ENCODE measurements at regions not wholly inside any gene's neighbourhood (a gene's known extent, or its start where the extent isn't known, plus 50 kb on each side); places are given as distances from the start of the nearest gene placed in this dataset.

DNA sequence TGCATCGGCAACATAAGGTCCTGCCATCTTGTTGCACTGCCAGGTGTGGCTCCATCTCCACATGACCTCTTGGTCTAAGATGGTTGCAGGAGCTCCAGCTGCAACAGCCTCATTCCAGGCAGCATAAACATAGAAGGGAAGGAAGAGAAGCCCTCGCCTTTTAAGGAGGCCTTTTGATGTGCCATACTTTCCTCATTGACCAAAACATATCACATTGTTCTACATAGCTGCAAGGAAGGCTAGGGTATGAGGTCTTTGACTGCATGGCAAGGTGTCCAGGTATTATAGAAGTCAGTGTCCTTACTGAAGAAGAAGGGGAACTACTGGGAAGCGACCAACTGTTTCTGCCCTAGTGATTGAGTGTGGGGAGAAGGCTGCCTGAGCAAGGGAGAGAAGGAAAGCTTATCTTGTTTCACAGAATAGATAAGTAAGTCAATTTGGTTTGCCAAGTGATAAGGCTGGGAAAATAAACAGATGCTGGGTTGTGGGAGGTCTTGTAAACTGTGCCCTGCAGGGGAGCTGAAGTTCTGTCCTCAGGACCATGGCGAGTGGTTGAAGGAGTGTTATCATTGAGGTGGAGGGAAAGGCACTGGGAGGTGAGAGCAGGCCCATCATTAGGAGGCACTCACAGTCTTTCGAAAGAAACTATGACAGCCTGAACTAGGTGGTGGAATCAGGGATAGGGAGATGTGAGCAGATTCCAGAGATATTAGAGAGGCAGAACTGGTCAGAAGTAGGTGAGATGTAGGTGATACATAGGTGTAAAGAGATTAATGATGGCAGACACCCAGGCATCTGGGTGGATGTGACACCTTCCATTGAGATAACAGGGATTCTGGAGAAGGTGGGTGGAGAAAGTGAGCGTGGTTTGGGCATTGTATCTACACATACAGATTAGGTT lies 93.8 kb upstream of the IGF1R start:
- no peak overlapping the region for H3K4me3 ChIP-seq (ENCODE audit: low read depth, low read length)
- no peak for DNase-seq (ENCODE audit: low read depth)
- TF ChIP-seq, protein P1, sequence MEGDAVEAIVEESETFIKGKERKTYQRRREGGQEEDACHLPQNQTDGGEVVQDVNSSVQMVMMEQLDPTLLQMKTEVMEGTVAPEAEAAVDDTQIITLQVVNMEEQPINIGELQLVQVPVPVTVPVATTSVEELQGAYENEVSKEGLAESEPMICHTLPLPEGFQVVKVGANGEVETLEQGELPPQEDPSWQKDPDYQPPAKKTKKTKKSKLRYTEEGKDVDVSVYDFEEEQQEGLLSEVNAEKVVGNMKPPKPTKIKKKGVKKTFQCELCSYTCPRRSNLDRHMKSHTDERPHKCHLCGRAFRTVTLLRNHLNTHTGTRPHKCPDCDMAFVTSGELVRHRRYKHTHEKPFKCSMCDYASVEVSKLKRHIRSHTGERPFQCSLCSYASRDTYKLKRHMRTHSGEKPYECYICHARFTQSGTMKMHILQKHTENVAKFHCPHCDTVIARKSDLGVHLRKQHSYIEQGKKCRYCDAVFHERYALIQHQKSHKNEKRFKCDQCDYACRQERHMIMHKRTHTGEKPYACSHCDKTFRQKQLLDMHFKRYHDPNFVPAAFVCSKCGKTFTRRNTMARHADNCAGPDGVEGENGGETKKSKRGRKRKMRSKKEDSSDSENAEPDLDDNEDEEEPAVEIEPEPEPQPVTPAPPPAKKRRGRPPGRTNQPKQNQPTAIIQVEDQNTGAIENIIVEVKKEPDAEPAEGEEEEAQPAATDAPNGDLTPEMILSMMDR (IDR thresholded peaks at IDR 0.05; ENCODE audit: insufficient read depth, low read length): no peak

DNA sequence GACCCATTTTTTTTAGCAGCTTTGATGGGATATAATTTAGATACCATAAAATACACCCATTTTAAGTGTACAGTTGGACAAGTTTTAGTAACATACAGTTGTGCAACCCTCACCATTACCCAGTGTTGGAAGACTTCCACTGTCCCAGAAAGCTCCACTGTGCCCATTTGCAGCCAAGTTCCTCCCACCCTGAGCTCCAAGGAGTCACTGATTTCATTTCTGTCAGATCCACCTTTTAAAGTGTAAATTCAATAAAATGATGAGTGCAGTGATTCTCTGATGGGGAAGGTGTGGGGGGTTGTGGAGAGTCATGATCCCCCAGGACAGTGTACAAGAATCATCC lies 93.2 kb upstream of the IGF1R start:
- peak; percentile 13 for DNase-seq (ENCODE audit: low read depth)
- TF ChIP-seq, protein P1 (IDR thresholded peaks at IDR 0.05; ENCODE audit: insufficient read depth, low read length): no peak

DNA sequence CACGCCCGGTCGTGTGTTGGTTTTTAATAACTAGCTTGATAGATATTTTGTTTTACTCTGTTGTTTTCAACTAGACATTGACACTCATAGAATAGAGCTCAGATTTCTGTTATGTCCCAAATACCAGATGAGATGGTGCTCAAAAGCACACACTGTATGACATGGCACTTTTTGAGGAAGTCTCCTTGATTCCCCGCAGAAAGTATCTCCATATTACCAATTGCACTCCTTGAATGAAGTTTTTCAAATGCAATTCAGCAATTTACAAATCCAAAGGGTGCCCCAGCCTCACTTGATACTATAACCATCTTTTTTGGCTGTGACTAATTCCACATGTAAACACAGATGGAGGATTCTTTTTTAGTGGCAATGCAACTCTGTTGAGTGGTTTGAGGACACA lies 92.0 kb upstream of the IGF1R start:
- no peak overlapping the region for H3K4me3 ChIP-seq (ENCODE audit: low read depth, low read length)
- no peak for DNase-seq (ENCODE audit: low read depth)
- TF ChIP-seq, protein P1 (IDR thresholded peaks at IDR 0.05; ENCODE audit: insufficient read depth, low read length): no peak

More for the DNA sequence above, 93.2 kb upstream of the IGF1R start:
- no peak overlapping the region for H3K4me3 ChIP-seq (ENCODE audit: low read depth, low read length)

DNA sequence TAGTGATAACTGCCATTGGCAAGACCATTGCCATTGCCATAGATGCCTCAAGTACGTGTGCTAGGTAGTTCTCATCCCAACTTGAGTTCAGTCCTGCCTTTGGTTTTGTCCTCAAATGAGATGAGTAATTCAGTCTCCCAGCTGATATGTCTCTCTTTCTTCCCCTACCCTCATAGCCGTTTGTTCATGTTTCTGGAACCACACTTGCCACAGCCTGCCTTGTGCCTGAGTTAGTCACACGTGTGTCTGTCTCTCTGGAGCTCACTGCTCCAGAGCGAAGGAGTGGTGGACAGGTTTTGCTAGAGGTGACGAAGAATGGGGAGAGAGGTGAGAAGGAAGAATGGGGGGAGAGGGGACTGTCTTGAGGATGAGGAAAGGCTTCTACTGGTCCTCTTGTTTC lies 88.0 kb upstream of the IGF1R start:
- no peak for DNase-seq (ENCODE audit: low read depth)
- TF ChIP-seq, protein P1 (IDR thresholded peaks at IDR 0.05; ENCODE audit: insufficient read depth, low read length): no peak
- H3K4me3 ChIP-seq (ENCODE audit: low read depth, low read length): no peak overlapping the region

DNA sequence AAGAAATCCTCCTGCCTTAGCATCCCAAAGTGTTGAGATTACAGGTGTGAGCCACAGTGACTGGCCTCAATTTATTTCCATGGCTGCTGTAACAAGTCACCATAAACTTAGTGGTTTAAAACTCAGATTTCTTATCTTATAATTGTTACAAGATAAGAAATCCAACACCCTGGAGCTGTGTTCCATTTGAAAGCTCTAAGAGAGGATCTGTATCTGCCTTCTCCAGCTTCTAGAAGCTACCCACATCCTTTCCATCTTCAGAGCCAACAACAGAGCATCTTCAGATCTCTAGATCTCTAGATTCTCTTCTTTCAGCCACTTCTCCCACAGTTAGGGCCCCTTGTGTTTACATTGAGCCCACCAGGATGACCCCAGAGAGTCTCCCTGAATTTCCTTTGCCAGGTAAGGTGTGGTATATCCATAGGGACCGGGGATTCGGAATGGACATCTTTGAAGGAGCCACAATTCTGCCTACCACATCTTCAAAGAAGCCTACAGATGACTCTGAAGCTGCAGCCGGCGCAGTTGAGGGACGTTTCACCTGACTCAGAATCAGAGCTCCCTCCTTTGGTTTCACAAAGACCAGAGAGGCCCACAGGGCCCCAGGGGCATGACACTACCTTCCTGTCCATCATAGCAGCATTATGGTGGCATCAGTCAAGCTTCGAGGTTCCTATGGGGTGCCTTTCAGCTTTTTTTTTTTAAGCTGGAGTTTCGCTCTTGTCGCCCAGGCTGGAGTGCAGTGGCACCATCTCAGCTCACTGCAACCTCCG lies 87.0 kb upstream of the IGF1R start:
- no peak overlapping the region for H3K4me3 ChIP-seq (ENCODE audit: low read depth, low read length)
- TF ChIP-seq, protein P1 (IDR thresholded peaks at IDR 0.05; ENCODE audit: insufficient read depth, low read length): no peak
- DNase-seq (ENCODE audit: low read depth): no peak

DNA sequence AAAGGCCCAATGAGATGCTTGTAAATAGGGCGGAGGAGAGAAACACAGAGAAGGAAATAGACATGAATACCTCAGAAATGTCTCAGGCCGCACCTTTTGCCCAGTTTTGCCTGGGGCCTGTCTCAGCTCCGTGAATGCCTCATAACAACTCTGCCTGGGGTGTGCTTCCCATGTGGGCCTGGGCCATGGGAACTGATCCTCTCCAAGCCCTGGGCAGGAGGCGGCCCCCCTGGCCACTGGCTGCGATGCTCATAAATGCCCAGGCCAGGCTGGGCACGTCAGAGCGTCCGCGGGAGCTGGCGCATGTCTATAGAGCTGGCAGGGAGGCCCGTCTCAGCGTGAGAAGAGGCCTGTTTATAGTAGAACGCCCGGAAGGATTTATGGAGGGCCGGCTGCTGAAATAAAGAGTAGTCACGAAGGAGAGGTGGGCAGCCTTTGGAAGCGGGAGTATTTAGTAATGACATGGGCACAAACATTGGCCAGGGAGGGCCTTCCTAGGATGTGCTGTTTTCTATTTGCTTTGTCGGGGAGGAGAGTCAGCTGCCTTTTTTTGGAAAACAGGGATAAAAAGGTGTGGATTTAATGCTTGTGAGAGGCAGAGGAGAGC lies 85.9 kb upstream of the IGF1R start:
- DNase-seq (ENCODE audit: low read depth): no peak
- TF ChIP-seq, protein P1 (IDR thresholded peaks at IDR 0.05; ENCODE audit: insufficient read depth, low read length): no peak
- no peak overlapping the region for H3K4me3 ChIP-seq (ENCODE audit: low read depth, low read length)
